Right ventricle myocardium superior (tissue), 1 donor: ENCODE measurements at regions not wholly inside any gene's neighbourhood (a gene's known extent, or its start where the extent isn't known, plus 50 kb on each side); places are given as distances from the start of the nearest gene placed in this dataset.

ENCODE experiments used
- ATAC-seq: fragments of 200-7000 bp; cut with Tn5 transposase; one replicate; pipeline ENCODE4 v1.9.1; 2020; ENCODE audit warnings: mild to moderate bottlenecking; ENCODE audit not compliant: poor library complexity
- DNase-seq: peaks from one replicate; pipeline ENCODE4 v3.0.0-alpha.2; 2020
- intact Hi-C: fragments of 100-400 bp; cut with DNase I; formaldehyde crosslinking; loops from one replicate; pipeline ENCODE4 v1.11.2; 2022
- donor health status: DM: no; HTN: yes; CAD: no; lungs with severe emphysema.

- DNase-seq (no peak), ATAC-seq (no peak)
- intact Hi-C loops = no loop called here
Observed at GRCh38 chr15:93314245-93314644, 225.2 kb upstream of the RGMA start.

- ATAC-seq (no peak), DNase-seq (no peak)
- intact Hi-C loops = no loop called here
Observed at GRCh38 chr15:93312891-93313486, 224.0 kb upstream of the RGMA start.

GRCh38 chr15:93311620-93312019 is 222.6 kb upstream of the RGMA start:
- DNase-seq = no peak
- intact Hi-C loops = no loop called here
- ATAC-seq = no peak

- intact Hi-C loops = no loop called here
- DNase-seq = no peak
- no peak for ATAC-seq
Observed at GRCh38 chr15:93308026-93308690, 219.1 kb upstream of the RGMA start.

- ATAC-seq (no peak), DNase-seq (no peak)
- intact Hi-C loops = no loop called here
Observed at GRCh38 chr15:93307513-93307912, 218.5 kb upstream of the RGMA start.

GRCh38 chr15:93305306-93305705 is 216.3 kb upstream of the RGMA start:
- ATAC-seq = no peak
- no peak for DNase-seq
- intact Hi-C loops = no loop called here

GRCh38 chr15:93302080-93302765 is 213.2 kb upstream of the RGMA start:
- ATAC-seq (peak; percentile 43), DNase-seq (no peak)
- intact Hi-C loops = no loop called here

GRCh38 chr15:93300796-93301195 is 211.8 kb upstream of the RGMA start:
- no peak for DNase-seq
- ATAC-seq = no peak
- intact Hi-C loops = no loop called here

- ATAC-seq = no peak
- no peak for DNase-seq
- intact Hi-C loops = no loop called here
Observed at GRCh38 chr15:93299675-93300074, 210.7 kb upstream of the RGMA start.

GRCh38 chr15:93298901-93299300 is 209.9 kb upstream of the RGMA start:
- DNase-seq = peak; percentile 51
- intact Hi-C loops = no loop called here
- no peak for ATAC-seq

- intact Hi-C loops = no loop called here
- ATAC-seq (no peak), DNase-seq (no peak)
Observed at GRCh38 chr15:93296759-93297500, 207.9 kb upstream of the RGMA start.

GRCh38 chr15:93294896-93295295 is 205.9 kb upstream of the RGMA start:
- no peak for ATAC-seq
- no peak for DNase-seq
- intact Hi-C loops = no loop called here

GRCh38 chr15:93294066-93294465 is 205.1 kb upstream of the RGMA start:
- intact Hi-C loops = no loop called here
- DNase-seq = no peak
- no peak for ATAC-seq

- intact Hi-C loops = no loop called here
- DNase-seq (no peak), ATAC-seq (no peak)
Observed at GRCh38 chr15:93291380-93291779, 202.4 kb upstream of the RGMA start.

- ATAC-seq = no peak
- intact Hi-C loops = no loop called here
- no peak for DNase-seq
Observed at GRCh38 chr15:93290618-93290946, 201.6 kb upstream of the RGMA start.

GRCh38 chr15:93289941-93290617 is 201.1 kb upstream of the RGMA start:
- ATAC-seq (no peak), DNase-seq (no peak)
- intact Hi-C loops = no loop called here

- intact Hi-C loops = no loop called here
- no peak for DNase-seq
- ATAC-seq = no peak
Observed at GRCh38 chr15:93288728-93289294, 199.8 kb upstream of the RGMA start.

- intact Hi-C loops = no loop called here
- ATAC-seq (no peak), DNase-seq (no peak)
Observed at GRCh38 chr15:93286446-93286845, 197.4 kb upstream of the RGMA start.

- no peak for DNase-seq
- ATAC-seq = no peak
- intact Hi-C loops = no loop called here
Observed at GRCh38 chr15:93283854-93284253, 194.8 kb upstream of the RGMA start.
